Loucy (cell line): ENCODE measurements at regions not wholly inside any gene's neighbourhood (a gene's known extent, or its start where the extent isn't known, plus 50 kb on each side); places are given as distances from the start of the nearest gene placed in this dataset.

Source experiments
- H2AFZ ChIP-seq: fragments of 200-600 bp; sonication (generic); 2 replicates; pipeline ENCODE4 v1.6.0; 2016; ENCODE audit warnings: antibody characterized with exemption, mild to moderate bottlenecking, low read length, moderate library complexity
- H3F3A ChIP-seq: fragments of 200-600 bp; 2 replicates; pipeline ENCODE4 v1.6.0; 2016; ENCODE audit warnings: antibody characterized with exemption, low read depth, mild to moderate bottlenecking
- H3K27me3 ChIP-seq: fragments of 200-600 bp; sonication (generic); 2 replicates; pipeline ENCODE4 v1.6.1; 2014; ENCODE audit warnings: low read length, mild to moderate bottlenecking; ENCODE audit not compliant: insufficient read depth, poor library complexity, severe bottlenecking
- H3K36me3 ChIP-seq: fragments of 200-600 bp; sonication (generic); 2 replicates; pipeline ENCODE4 v1.6.1; 2016; ENCODE audit warnings: low read length; ENCODE audit not compliant: insufficient read depth
- H3K4me1 ChIP-seq: fragments of 200-600 bp; sonication (generic); 2 replicates; pipeline ENCODE4 v1.5.1; 2014; ENCODE audit warnings: low read length, mild to moderate bottlenecking; ENCODE audit not compliant: insufficient read depth, poor library complexity, severe bottlenecking
- H3K4me2 ChIP-seq: fragments of 200-600 bp; sonication (generic); 2 replicates; pipeline ENCODE4 v1.6.0; 2014; ENCODE audit warnings: antibody characterized with exemption, low read length, low read depth, mild to moderate bottlenecking; ENCODE audit not compliant: poor library complexity, severe bottlenecking
- H3K4me3 ChIP-seq: fragments of 200-600 bp; sonication (generic); 2 replicates; pipeline ENCODE4 v1.5.1; 2014; ENCODE audit warnings: low read length, mild to moderate bottlenecking, mixed read lengths; ENCODE audit not compliant: poor library complexity, severe bottlenecking
- H3K79me2 ChIP-seq: fragments of 200-600 bp; sonication (generic); 2 replicates; pipeline ENCODE4 v1.6.1; 2014; ENCODE audit warnings: low read length; ENCODE audit not compliant: insufficient read depth
- H3K9ac ChIP-seq: fragments of 200-600 bp; sonication (generic); 2 replicates; pipeline ENCODE4 v1.6.0; 2014; ENCODE audit warnings: mild to moderate bottlenecking, low read depth, low read length, moderate library complexity; ENCODE audit not compliant: poor library complexity, severe bottlenecking
- H3K9me2 ChIP-seq: fragments of 200-600 bp; sonication (generic); replicated peaks from 2 replicates; pipeline ENCODE4 v1.6.1; 2016; ENCODE audit warnings: low read depth, low read length, mixed read lengths
- H3K9me3 ChIP-seq: fragments of 200-600 bp; sonication (generic); 2 replicates; pipeline ENCODE4 v1.6.1; 2014; ENCODE audit warnings: mild to moderate bottlenecking, antibody characterized with exemption, low read length, low read depth; ENCODE audit not compliant: insufficient read depth
- H4K20me1 ChIP-seq: fragments of 200-600 bp; sonication (generic); 2 replicates; pipeline ENCODE4 v1.6.0; 2014; ENCODE audit warnings: antibody characterized with exemption, low read length, mild to moderate bottlenecking; ENCODE audit not compliant: insufficient read depth, poor library complexity, severe bottlenecking
- CTCF ChIP-seq: fragments of 200-600 bp; sonication (generic); conservative IDR thresholded peaks from 2 replicates; pipeline ENCODE4 v1.5.1; 2014; ENCODE audit warnings: mild to moderate bottlenecking, antibody characterized with exemption, low read length
- EZH2phosphoT487 ChIP-seq: fragments of 200-600 bp; IDR thresholded peaks from 2 replicates; pipeline ENCODE4 v1.6.1; 2018; ENCODE audit warnings: antibody characterized with exemption, mild to moderate bottlenecking, moderate library complexity, borderline replicate concordance

- Histone ChIP-seq H3K9me3 (no peaks in the 10 kb centered on the region), H3K9ac (no peak overlapping the region), H3K36me3 (no peaks in the 10 kb centered on the region), H3F3A (no peaks in the 10 kb centered on the region), H2AFZ (no peak overlapping the region), H3K4me2 (no peak overlapping the region), H3K4me1 (no peaks in the 10 kb centered on the region), H3K79me2 (no peaks in the 10 kb centered on the region), H4K20me1 (no peaks in the 10 kb centered on the region), H3K4me3 (no peak overlapping the region), H3K27me3 (no peaks in the 10 kb centered on the region), H3K9me2 (no peaks in the 10 kb centered on the region)
- TF ChIP-seq CTCF, result no peak
- no peak for TF ChIP-seq EZH2phosphoT487
Measured at GRCh38 chr4:13876940-13877339, 249.4 kb upstream of the BOD1L1 start.

- no peaks in the 10 kb centered on the region for H3K36me3 ChIP-seq
- TF ChIP-seq CTCF, result no peak
- TF ChIP-seq EZH2phosphoT487, result no peak
- H3K9ac ChIP-seq, result no peak overlapping the region
- H3K4me2 ChIP-seq, result no peak overlapping the region
- H3K9me2 ChIP-seq, result no peaks in the 10 kb centered on the region
- no peaks in the 10 kb centered on the region for H3K79me2 ChIP-seq
- H2AFZ ChIP-seq, result no peak overlapping the region
- H3F3A ChIP-seq, result no peaks in the 10 kb centered on the region
- H3K4me1 ChIP-seq, result no peaks in the 10 kb centered on the region
- H3K4me3 ChIP-seq, result no peak overlapping the region
- no peaks in the 10 kb centered on the region for H3K9me3 ChIP-seq
- no peaks in the 10 kb centered on the region for H3K27me3 ChIP-seq
- no peaks in the 10 kb centered on the region for H4K20me1 ChIP-seq
Measured at GRCh38 chr4:13877626-13878025, 250.1 kb upstream of the BOD1L1 start.

DNA sequence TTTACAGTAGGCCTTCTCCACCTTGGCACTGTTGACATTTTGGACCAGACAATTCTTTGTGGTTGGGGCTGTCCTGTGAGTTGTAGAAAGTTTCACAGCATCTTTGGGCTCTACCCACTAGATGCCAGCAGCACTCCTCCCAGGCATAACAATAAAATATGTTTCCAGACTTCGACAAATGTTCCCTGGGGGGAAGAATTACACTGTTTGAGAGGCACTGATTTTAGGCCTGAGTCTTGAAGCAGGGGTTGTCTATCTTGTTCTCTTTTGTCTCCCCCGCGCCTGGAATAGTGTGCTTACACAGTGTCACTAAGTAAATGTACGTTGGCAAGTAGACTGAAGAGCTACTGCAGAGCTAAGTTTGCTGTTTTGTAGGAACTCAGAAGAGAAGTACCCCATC lies 254.4 kb upstream of the BOD1L1 start:
- Histone ChIP-seq H3K9me2 (no peaks in the 10 kb centered on the region), H4K20me1 (no peaks in the 10 kb centered on the region), H3K79me2 (no peaks in the 10 kb centered on the region), H3K4me2 (no peak overlapping the region), H2AFZ (no peak overlapping the region), H3K9me3 (no peaks in the 10 kb centered on the region), H3F3A (no peaks in the 10 kb centered on the region), H3K9ac (no peak overlapping the region), H3K4me3 (no peak overlapping the region), H3K36me3 (no peaks in the 10 kb centered on the region), H3K27me3 (no peaks in the 10 kb centered on the region), H3K4me1 (no peaks in the 10 kb centered on the region)
- TF ChIP-seq EZH2phosphoT487 (no peak), CTCF (no peak)
